HCT116 (cell line): ENCODE measurements at regions not wholly inside any gene's neighbourhood (a gene's known extent, or its start where the extent isn't known, plus 50 kb on each side); places are given as distances from the start of the nearest gene placed in this dataset.

Experiments
- EZH2 ChIP-seq: fragments of 200-600 bp; sonication (generic); IDR thresholded peaks from 2 replicates; pipeline ENCODE4 v1.6.1; 2017; ENCODE audit warnings: antibody characterized with exemption, mixed run types
- POLR2A ChIP-seq: IDR thresholded peaks from 2 replicates; pipeline ENCODE4 v1.7.0; 2011; ENCODE audit warnings: borderline replicate concordance; ENCODE audit not compliant: insufficient read depth, insufficient read length; ENCODE audit errors: extremely low read depth
- POLR2AphosphoS5 ChIP-seq: IDR thresholded peaks from 2 replicates; pipeline ENCODE4 v1.6.1; 2011; ENCODE audit warnings: mild to moderate bottlenecking, low read depth, low read length, moderate library complexity
- TF ChIP-seq, protein P1 (sequence below), 3 experiments: fragments of 200-600 bp in 1 of 3; sonication (generic) in 1 of 3; IDR thresholded peaks in 2 of 3; conservative IDR thresholded peaks in 1 of 3; 2 replicates each; pipeline ENCODE4 v1.5.1; 2012 to 2017; ENCODE audit warnings: low read depth in 2 of 3, low read length in 2 of 3, antibody characterized with exemption in 1 of 3, borderline replicate concordance in 1 of 3, control low read depth in 1 of 3, mild to moderate bottlenecking in 1 of 3, mixed read lengths in 1 of 3, mixed run types in 1 of 3, moderate library complexity in 1 of 3; ENCODE audit not compliant: insufficient read depth in 1 of 3
- TF ChIP-seq, protein P2 (sequence below): IDR thresholded peaks from 2 replicates; pipeline ENCODE4 v1.6.1; 2011; ENCODE audit warnings: mild to moderate bottlenecking, low read length, moderate library complexity; ENCODE audit not compliant: insufficient replicate concordance; ENCODE audit errors: extremely low read depth

- TF ChIP-seq, protein P1, sequence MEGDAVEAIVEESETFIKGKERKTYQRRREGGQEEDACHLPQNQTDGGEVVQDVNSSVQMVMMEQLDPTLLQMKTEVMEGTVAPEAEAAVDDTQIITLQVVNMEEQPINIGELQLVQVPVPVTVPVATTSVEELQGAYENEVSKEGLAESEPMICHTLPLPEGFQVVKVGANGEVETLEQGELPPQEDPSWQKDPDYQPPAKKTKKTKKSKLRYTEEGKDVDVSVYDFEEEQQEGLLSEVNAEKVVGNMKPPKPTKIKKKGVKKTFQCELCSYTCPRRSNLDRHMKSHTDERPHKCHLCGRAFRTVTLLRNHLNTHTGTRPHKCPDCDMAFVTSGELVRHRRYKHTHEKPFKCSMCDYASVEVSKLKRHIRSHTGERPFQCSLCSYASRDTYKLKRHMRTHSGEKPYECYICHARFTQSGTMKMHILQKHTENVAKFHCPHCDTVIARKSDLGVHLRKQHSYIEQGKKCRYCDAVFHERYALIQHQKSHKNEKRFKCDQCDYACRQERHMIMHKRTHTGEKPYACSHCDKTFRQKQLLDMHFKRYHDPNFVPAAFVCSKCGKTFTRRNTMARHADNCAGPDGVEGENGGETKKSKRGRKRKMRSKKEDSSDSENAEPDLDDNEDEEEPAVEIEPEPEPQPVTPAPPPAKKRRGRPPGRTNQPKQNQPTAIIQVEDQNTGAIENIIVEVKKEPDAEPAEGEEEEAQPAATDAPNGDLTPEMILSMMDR (IDR thresholded peaks at IDR 0.05 in 2 of 3, conservative IDR thresholded peaks at IDR 0.05 in 1 of 3; ENCODE audit: borderline replicate concordance in 1 of 3, insufficient read depth in 1 of 3, low read depth in 2 of 3, low read length in 2 of 3), result no peak
- no peak for TF ChIP-seq POLR2AphosphoS5
- TF ChIP-seq EZH2, result no peak
- no peak for TF ChIP-seq POLR2A
- TF ChIP-seq, protein P2, sequence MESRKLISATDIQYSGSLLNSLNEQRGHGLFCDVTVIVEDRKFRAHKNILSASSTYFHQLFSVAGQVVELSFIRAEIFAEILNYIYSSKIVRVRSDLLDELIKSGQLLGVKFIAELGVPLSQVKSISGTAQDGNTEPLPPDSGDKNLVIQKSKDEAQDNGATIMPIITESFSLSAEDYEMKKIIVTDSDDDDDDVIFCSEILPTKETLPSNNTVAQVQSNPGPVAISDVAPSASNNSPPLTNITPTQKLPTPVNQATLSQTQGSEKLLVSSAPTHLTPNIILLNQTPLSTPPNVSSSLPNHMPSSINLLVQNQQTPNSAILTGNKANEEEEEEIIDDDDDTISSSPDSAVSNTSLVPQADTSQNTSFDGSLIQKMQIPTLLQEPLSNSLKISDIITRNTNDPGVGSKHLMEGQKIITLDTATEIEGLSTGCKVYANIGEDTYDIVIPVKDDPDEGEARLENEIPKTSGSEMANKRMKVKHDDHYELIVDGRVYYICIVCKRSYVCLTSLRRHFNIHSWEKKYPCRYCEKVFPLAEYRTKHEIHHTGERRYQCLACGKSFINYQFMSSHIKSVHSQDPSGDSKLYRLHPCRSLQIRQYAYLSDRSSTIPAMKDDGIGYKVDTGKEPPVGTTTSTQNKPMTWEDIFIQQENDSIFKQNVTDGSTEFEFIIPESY, result no peak
Measured at GRCh38 chr5:40360685-40361084, 319.0 kb upstream of the PTGER4 start.
